ENCODE measurements at regions not wholly inside any gene's neighbourhood (a gene's known extent, or its start where the extent isn't known, plus 50 kb on each side); places are given as distances from the start of the nearest gene placed in this dataset.

GRCh38 chr18:43648002-43648401 is 370.7 kb upstream of the SYT4 start:
- TF ChIP-seq POLR2A (IDR thresholded peaks at IDR 0.05), result no peak
- TF ChIP-seq, protein P1, sequence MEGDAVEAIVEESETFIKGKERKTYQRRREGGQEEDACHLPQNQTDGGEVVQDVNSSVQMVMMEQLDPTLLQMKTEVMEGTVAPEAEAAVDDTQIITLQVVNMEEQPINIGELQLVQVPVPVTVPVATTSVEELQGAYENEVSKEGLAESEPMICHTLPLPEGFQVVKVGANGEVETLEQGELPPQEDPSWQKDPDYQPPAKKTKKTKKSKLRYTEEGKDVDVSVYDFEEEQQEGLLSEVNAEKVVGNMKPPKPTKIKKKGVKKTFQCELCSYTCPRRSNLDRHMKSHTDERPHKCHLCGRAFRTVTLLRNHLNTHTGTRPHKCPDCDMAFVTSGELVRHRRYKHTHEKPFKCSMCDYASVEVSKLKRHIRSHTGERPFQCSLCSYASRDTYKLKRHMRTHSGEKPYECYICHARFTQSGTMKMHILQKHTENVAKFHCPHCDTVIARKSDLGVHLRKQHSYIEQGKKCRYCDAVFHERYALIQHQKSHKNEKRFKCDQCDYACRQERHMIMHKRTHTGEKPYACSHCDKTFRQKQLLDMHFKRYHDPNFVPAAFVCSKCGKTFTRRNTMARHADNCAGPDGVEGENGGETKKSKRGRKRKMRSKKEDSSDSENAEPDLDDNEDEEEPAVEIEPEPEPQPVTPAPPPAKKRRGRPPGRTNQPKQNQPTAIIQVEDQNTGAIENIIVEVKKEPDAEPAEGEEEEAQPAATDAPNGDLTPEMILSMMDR (IDR thresholded peaks at IDR 0.05), result no peak
- no peaks in the 10 kb centered on the region for H3K9me3 ChIP-seq
- no peaks in the 10 kb centered on the region for H3K4me1 ChIP-seq
- intact Hi-C loops (cut with DNase I; ENCODE audit: low total_unique reads), result no loop called here
- H3K4me3 ChIP-seq, result no peak overlapping the region
- 94% methylated on average over 2 of the region's 2 CpGs for WGBS, 2 donors
- H3K27ac ChIP-seq, result no peak overlapping the region
- no peak for DNase-seq
- H3K36me3 ChIP-seq (ENCODE audit: low read depth, missing control alignments), result no peaks in the 10 kb centered on the region
- H3K27me3 ChIP-seq, result no peaks in the 10 kb centered on the region

- TF ChIP-seq, protein P1 (IDR thresholded peaks at IDR 0.05), result no peak
- no peak for TF ChIP-seq POLR2A (IDR thresholded peaks at IDR 0.05)
- Histone ChIP-seq H3K4me3 (no peak overlapping the region), H3K4me1 (no peaks in the 10 kb centered on the region), H3K36me3 (ENCODE audit: low read depth, missing control alignments) (no peaks in the 10 kb centered on the region), H3K27me3 (no peaks in the 10 kb centered on the region), H3K9me3 (no peaks in the 10 kb centered on the region), H3K27ac (no peak overlapping the region)
- intact Hi-C loops (cut with DNase I; ENCODE audit: low total_unique reads), result no loop called here
- WGBS, 2 donors, result 44 to 45% methylated on average over 1 of the region's 1 CpG
- DNase-seq, result no peak
Measured at GRCh38 chr18:43649649-43650357, 372.5 kb upstream of the SYT4 start.

DNA sequence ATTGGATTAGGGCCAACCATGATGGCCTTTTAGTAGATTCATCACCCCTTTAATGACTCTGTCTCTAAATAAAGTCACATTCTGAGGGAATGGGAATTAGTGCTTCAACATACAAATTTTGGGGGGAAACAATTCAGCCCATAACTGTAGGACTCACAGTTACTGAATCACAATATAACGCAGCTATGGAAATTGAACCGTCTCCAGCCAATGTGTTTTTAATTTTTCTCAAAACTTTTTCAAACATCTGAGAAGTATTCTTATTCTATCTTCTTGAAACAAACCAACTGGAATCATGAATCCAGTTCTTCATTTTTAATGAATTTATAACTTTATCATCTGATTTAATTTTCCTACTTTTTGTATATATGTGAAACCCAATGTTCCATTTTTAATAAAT is 373.1 kb upstream of the SYT4 start:
- Histone ChIP-seq H3K9me3 (no peaks in the 10 kb centered on the region), H3K36me3 (ENCODE audit: low read depth, missing control alignments) (no peaks in the 10 kb centered on the region), H3K27me3 (no peaks in the 10 kb centered on the region), H3K4me3 (no peak overlapping the region), H3K27ac (no peak overlapping the region), H3K4me1 (no peaks in the 10 kb centered on the region)
- DNase-seq, result no peak
- 39 to 42% methylated on average over 1 to 2 of the region's 2 CpGs for WGBS, 2 donors
- intact Hi-C loops (cut with DNase I; ENCODE audit: low total_unique reads), result no loop called here
- TF ChIP-seq POLR2A (IDR thresholded peaks at IDR 0.05), result no peak
- TF ChIP-seq, protein P1 (IDR thresholded peaks at IDR 0.05), result no peak

GRCh38 chr18:43651057-43651456 is 373.8 kb upstream of the SYT4 start:
- Histone ChIP-seq H3K27ac (no peak overlapping the region), H3K36me3 (ENCODE audit: low read depth, missing control alignments) (no peaks in the 10 kb centered on the region), H3K27me3 (no peaks in the 10 kb centered on the region), H3K9me3 (no peaks in the 10 kb centered on the region), H3K4me1 (no peaks in the 10 kb centered on the region), H3K4me3 (no peak overlapping the region)
- 50 to 62% methylated on average over 2 of the region's 2 CpGs for WGBS, 2 donors
- TF ChIP-seq POLR2A (IDR thresholded peaks at IDR 0.05), result no peak
- TF ChIP-seq, protein P1 (IDR thresholded peaks at IDR 0.05), result no peak
- intact Hi-C loops (cut with DNase I; ENCODE audit: low total_unique reads), result no loop called here
- DNase-seq, result no peak

GRCh38 chr18:43656547-43656946 is 379.3 kb upstream of the SYT4 start:
- WGBS, 2 donors, result 85 to 92% methylated on average over 2 of the region's 2 CpGs
- intact Hi-C loops (cut with DNase I; ENCODE audit: low total_unique reads), result no loop called here
- Histone ChIP-seq H3K9me3 (no peaks in the 10 kb centered on the region), H3K36me3 (ENCODE audit: low read depth, missing control alignments) (no peaks in the 10 kb centered on the region), H3K27me3 (no peaks in the 10 kb centered on the region), H3K4me3 (no peak overlapping the region), H3K27ac (no peak overlapping the region), H3K4me1 (no peaks in the 10 kb centered on the region)
- no peak for TF ChIP-seq POLR2A (IDR thresholded peaks at IDR 0.05)
- TF ChIP-seq, protein P1 (IDR thresholded peaks at IDR 0.05), result no peak
- DNase-seq, result no peak
